ENCODE measurements at regions not wholly inside any gene's neighbourhood (a gene's known extent, or its start where the extent isn't known, plus 50 kb on each side); places are given as distances from the start of the nearest gene placed in this dataset.

DNA sequence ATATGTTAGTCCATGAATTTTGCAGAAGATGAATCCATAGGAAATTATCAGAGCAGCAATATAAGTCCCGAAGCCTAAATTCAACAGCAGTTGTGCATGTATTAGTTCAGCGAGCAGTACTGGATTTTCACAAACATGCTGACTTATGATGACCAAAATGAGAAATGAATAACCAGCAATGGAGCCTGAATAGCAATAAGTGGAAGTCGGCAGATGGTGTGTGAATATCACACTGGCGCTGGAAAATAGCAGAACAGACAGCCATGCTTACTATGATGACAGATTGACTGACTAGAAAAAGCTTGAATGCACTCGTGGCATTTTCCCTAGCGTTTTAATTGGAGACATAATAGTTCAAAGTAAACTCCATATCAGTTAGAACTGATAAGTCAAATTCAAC is 1114.5 kb downstream of the DSC3 start (continued):
- TF ChIP-seq CTBP2 (IDR thresholded peaks at IDR 0.05; ENCODE audit: borderline replicate concordance, insufficient read depth, insufficient read length, low read length) (no peak), SRF (IDR thresholded peaks at IDR 0.05; ENCODE audit: low read depth, low read length) (no peak), JUN (IDR thresholded peaks at IDR 0.05; ENCODE audit: low read depth, low read length) (no peak)
